ENCODE measurements at regions not wholly inside any gene's neighbourhood (a gene's known extent, or its start where the extent isn't known, plus 50 kb on each side); places are given as distances from the start of the nearest gene placed in this dataset.

- no peak for DNase-seq (ENCODE audit: low read depth)
Observed at GRCh38 chrX:124836786-124837185, 482.9 kb upstream of the TEX13C start.

DNA sequence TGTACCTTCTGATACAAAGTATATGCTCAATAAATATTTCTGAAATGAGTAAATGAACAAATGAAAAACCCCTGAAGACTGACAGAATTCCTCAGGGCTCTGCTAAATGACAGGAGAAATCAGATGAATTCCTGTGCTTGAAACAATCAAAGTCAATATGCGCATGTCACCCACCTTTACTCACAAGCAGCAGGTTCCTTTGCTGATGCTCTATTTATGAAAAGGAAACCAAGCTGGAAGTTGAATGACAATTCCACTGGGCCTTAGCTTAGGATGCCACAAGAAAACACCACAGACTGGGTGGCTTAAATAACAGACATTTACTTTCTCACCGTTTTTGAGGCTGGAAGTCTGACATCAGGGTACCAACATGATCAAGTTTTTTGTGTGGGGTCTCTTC lies 477.5 kb upstream of the TEX13C start:
- DNase-seq (ENCODE audit: low read depth): no peak

- DNase-seq (ENCODE audit: low read depth): no peak
Observed at GRCh38 chrX:124860736-124861135, 458.9 kb upstream of the TEX13C start.

- no peak for DNase-seq (ENCODE audit: low read depth)
Observed at GRCh38 chrX:124862301-124862700, 457.4 kb upstream of the TEX13C start.

GRCh38 chrX:124863303-124863702 lies 456.4 kb upstream of the TEX13C start:
- DNase-seq (ENCODE audit: low read depth): no peak

DNA sequence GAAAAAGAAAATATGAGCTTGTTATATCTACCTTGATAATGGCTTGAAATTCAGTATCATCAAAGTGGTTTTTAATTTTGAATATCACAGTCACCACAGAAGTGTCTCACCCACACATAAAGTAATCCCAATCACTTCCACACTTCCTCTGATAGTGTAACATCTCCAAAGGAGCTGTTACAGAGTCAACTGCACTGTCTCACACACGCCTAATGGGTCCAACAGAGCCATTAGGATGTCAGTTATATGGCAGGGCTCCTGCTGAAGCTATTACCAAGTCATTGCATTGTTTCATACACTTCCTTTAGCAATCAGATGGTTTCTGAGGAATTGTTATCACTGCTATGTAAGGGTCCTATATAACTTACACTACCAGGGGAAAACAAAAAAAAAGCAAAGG lies 432.1 kb upstream of the TEX13C start:
- DNase-seq (ENCODE audit: low read depth): no peak

- DNase-seq (ENCODE audit: low read depth): no peak
Observed at GRCh38 chrX:124895947-124896346, 423.7 kb upstream of the TEX13C start.

GRCh38 chrX:124902953-124903352 lies 416.7 kb upstream of the TEX13C start:
- DNase-seq (ENCODE audit: low read depth): no peak

- DNase-seq (ENCODE audit: low read depth): no peak
Observed at GRCh38 chrX:124910611-124911010, 409.1 kb upstream of the TEX13C start.

DNA sequence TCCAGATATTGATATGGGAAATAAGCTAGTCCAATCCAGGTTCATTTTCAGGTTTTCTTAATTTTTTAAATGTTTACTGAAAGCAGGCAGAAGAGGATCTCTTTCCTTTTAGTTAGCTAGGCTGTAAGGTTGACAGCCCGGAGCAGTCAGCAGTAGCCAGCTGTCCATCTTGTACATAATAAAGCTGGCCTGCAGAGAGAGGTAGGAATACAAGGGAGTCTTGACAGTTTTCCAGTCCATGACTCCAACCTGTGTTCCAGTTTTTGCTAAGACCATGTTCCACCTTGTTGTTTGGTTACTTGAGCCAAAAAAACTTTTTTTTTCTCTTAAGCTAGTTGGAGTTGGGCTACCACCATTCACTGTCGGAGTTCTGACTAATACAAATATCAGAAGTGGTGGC lies 402.7 kb upstream of the TEX13C start:
- DNase-seq (ENCODE audit: low read depth): no peak

GRCh38 chrX:124925681-124926080 lies 394.0 kb upstream of the TEX13C start:
- DNase-seq (ENCODE audit: low read depth): no peak

- no peak for DNase-seq (ENCODE audit: low read depth)
Observed at GRCh38 chrX:124931241-124931640, 388.4 kb upstream of the TEX13C start.

DNA sequence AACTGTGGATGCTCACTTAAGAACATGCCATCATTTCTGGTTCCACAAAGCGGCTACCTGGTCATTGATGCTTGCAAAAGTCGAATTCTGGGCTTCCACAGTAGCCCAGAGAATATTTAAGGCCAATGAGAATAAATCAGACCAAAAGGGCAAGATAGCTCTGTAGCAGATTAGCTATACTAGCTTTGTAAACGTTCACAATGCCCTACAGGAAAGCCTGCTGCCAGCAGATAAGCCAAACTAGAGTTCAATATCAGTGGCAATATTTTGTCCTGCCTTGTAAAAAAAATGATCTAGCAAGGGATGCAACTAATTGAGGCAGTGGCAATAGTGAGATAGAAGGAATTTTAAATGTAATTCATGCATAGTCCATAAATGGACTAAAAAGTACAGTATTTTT lies 387.7 kb upstream of the TEX13C start:
- DNase-seq (ENCODE audit: low read depth): no peak

GRCh38 chrX:124938715-124939114 lies 381.0 kb upstream of the TEX13C start:
- no peak for DNase-seq (ENCODE audit: low read depth)

- DNase-seq (ENCODE audit: low read depth): no peak
Observed at GRCh38 chrX:124940531-124940930, 379.1 kb upstream of the TEX13C start.

DNA sequence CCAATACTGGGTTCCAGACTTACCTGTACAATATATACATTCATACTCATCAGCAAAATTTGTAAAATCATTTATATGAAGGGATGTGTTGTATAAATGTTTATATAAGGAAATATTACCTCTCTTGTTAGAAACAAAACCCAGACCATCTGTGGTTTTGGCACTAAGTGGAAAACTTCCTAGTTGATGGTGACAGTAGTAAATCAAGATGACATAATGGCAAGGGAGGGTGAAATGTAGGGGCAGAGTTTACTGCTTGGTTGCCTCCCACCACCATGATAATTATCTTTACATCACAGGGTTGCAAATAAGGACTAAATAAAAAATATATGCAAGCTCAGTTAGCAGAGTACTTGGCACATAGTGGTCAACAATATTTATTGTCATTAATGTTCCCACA lies 365.3 kb upstream of the TEX13C start:
- DNase-seq (ENCODE audit: low read depth): no peak

DNA sequence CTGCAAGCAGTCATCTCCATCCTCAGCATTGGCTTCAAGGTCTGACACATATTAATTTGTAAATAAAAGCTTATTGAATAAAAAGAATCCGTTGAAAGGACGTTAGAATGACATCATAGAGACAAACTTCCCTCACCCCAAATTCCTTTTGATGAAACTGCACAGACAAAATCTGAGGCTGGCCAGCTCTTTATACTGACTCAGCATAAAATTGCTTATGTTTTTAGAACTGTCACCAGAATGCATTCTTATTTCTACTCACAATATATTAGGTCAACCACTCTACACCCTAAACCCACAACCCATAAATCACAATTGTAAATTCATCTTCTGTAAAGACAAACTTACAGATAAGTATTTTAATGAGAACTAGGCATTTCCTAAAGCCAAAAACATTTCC lies 359.2 kb upstream of the TEX13C start:
- DNase-seq (ENCODE audit: low read depth): no peak

- no peak for DNase-seq (ENCODE audit: low read depth)
Observed at GRCh38 chrX:124963717-124964116, 356.0 kb upstream of the TEX13C start, which contains the start of gene TENM1. TSS of gene TENM1 (minus strand) at chrX:124963817.

GRCh38 chrX:124975456-124975855 lies 344.2 kb upstream of the TEX13C start:
- no peak for DNase-seq (ENCODE audit: low read depth)

GRCh38 chrX:124981420-124981819 lies 338.3 kb upstream of the TEX13C start:
- no peak for DNase-seq (ENCODE audit: low read depth)

DNA sequence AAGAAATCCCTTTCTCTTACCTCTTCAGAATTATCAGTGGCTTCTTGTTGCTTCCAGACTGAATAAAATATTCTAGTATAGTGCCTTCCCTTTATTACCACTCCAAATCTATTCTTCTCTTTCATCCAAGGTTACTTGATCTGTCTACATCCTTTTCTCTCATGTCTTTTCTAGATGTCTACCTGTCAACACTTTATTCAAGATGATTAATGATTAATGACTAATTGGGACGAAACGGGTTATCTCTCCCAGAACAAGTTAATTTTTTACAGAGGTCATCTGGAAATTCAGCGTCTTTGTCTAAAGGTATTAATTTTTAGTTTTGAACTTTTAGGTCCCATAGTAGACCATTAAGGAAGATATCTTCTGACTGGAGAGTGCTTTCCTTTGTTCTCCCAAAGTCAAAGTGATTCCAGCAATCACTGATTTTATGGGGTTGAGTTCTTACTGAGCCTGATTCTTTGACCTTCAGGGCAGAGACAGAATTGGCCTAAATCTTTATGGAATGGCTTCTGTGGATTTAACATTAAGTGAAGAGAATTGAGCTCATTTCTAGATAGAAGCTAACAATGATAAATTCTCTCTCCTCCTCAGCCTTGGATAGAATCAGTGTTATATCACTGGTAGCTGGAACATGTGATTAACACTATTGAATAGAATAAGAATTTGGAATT lies 335.4 kb upstream of the TEX13C start:
- DNase-seq (ENCODE audit: low read depth): no peak

GRCh38 chrX:124986284-124986683 lies 333.4 kb upstream of the TEX13C start:
- no peak for DNase-seq (ENCODE audit: low read depth)

- DNase-seq (ENCODE audit: low read depth): no peak
Observed at GRCh38 chrX:124993735-124994134, 325.9 kb upstream of the TEX13C start.

- DNase-seq (ENCODE audit: low read depth): no peak
Observed at GRCh38 chrX:124994404-124994803, 325.3 kb upstream of the TEX13C start.

All from GM04504 (cell line).